IPS-NIHi7 (cell line): ENCODE measurements at regions not wholly inside any gene's neighbourhood (a gene's known extent, or its start where the extent isn't known, plus 50 kb on each side); places are given as distances from the start of the nearest gene placed in this dataset.
"Not testable (repeated sequence)": the region's sequence is repeated elsewhere in the genome, so short reads cannot be mapped to it uniquely, and the experiment has no call there.

ENCODE experiments used
- DNase-seq: peaks from one replicate; pipeline ENCODE4 v3.0.0; 2012; ENCODE audit warnings: mixed read lengths; ENCODE audit errors: extremely low spot score

DNA sequence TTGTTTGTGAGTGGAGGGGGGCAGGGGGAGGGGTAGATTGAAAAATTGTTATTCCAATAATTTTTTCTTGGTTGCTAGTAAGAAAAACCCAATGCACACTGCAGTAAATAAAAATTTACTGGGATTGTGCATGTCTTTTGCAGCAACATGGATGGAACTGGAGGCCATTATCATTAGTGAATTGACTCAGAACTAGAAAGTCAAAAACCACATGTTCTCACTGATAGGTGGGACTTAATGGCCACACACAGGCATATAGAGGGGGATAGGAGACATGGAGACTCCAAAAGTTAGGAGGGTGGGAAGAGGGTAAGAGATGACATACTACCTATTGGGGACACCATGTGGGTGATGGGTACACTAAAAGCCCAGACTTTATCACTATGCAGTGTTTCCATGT, 67.2 kb downstream of the BUB3 start:
- no peak for DNase-seq

DNA sequence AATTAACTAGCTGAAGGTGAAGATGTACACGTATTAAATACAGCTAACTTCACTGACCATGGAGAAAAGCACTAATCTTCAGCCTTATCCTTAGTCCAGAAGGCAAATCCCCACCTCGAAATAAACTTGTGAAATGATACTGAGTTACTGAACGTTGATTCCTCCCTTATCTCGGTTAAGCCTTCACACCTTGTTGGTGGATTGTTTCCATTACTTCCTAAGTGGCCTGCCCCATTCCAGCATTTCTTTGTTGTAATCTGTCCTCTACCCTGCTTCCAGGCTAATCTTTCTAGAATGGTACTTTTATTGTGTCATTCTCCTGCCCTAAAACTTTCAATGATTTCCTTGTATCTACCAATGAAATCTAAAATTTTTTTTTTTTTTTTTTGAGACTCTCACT, 68.6 kb downstream of the BUB3 start:
- no peak for DNase-seq

DNA sequence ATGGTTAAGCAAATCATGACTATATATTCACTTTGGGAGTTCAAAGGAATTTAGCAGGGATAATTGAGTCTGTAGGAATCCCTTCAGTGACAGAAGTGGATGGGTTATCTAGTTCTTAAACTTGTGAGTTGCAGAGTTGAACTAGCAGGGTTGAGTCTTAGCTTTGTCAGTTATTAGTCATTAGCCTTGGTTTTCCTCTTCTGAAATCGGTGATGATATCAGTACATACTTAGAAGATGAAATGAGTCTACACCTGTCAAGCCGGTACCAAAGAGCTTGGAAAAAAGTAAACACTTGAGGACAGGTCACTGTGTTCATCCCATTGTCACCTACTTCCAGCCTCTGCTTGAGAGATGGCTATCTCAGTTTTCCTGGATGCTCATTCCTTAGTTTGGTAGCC, 73.5 kb downstream of the BUB3 start:
- DNase-seq, result no peak

DNA sequence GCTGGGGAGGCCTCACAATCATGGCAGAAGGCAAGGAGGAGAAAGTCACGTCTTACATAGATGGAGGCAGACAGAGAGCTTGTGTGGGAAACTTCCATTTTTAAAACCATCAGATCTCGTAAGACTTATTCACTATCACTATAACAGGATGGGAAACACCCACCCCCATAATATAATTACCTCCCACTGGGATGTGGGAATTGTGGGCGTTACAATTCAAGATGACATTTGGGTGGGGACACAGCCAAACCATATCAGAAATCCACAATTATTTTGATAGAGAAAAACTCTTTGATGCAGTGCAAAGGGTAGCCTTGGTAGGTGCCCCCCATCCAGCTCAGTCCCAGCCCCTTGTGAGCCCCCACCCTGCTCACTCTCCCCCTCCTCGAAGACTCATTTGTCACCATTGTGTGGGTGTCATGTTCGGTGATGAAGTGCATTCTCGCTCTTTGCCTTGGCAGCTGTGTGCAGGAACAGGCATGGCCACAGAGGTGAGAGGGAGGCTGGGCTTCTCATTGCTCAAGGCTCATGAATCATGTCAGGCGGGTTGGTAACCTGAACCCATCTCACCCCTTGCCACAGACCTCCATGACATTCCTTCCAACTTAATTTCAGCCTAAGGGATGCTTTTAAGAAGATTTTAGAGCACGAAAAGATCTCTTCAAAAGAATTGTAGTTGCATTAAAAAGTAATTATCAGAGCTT, 75.9 kb downstream of the BUB3 start:
- DNase-seq, result no peak

DNA sequence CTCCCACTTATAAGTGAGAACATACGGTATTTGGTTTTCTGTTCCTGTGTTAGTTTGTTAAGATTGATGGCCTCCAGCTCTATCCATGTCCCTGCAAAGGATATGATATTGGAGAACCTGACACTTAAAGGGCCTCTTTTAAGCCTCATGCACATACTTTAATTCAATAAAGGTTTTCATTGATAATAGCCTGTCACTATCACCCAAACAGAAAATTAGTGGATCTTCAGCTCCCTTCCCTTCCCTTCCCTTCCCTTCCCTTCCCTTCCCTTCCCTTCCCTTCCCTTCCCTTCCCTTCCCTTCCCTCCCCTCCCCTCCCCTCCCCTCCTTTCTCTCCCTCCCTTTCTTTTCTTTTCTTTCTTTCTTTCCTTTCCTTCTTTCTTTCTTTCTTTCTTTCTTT, 78.7 kb downstream of the BUB3 start:
- DNase-seq, result not testable (repeated sequence)

DNA sequence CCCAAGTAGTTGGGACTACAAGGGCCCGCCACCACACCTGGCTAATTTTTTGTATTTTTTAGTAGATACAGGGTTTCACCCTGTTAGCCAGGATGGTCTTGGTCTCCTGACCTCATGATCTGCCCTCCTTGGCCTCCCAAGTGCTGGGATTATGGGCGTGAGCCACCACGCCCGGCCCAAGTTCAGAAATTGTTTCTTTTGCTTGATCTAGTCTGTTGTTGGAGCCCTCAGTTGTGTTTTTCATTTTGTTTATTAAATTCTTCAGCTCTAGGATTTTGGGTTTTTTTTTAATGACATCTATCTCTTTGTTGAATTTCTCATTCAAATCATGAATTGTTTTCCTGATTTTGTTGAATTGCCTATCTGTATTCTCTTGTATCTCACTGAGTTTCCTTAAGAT, 80.8 kb downstream of the BUB3 start:
- DNase-seq, result not testable (repeated sequence)

DNA sequence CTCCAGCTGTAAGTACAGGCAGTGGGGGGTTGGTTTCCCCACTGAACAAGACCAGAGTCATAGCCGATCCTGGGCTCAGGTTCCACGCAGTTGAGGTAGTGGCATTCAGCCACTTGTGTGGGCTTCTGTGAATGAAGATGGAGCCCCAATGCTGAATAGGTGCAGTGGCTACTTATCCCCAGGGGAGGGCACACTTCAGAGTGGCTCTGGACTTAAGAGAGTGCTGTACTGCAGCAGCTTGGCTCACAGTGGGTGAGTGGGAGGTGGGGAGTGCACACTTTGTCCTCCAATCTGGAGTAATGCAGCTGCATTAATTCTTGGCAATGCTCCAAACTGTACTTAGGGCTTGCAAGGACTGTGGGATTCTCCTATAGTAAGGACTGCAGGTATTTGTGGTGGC, 81.9 kb downstream of the BUB3 start:
- peak; percentile 47 for DNase-seq

DNA sequence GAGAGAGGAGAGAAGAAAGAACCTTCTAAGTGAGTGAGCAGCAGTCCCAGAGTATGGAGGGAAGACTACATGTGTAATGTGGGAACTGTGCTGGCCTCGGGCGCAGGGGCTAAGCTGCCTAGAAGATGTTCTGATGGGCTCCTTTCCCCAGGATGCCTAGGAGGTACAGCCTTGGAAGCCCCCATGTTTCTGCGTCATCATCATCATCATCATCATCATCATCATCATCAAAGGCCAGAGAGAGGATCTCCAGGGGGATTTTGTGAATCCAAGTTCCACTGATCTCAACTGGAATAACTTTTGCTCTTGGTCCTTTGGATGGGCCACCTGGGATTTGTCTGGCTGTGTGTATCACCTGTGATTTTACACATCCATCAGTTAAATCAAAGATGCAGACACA, 86.0 kb downstream of the BUB3 start:
- DNase-seq, result no peak

DNA sequence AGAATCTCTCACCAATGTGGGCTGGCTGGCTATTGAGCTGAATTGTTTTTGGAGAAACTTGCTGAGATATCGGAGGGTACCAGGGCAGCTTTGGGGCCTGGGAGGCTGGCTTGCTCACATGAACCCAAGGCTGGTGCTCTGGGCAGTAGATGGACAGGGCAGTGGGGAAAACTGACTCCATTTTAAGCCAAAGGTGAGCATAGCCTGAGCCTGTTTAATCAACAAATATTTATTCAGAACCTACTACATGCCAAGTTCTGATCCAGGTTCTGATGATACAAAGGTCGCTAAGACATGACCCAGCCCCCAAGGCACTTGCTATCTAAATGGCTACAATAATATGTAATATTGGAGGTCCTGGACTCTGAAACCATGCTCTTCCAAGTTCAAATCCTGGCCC, 86.6 kb downstream of the BUB3 start:
- DNase-seq, result no peak

DNA sequence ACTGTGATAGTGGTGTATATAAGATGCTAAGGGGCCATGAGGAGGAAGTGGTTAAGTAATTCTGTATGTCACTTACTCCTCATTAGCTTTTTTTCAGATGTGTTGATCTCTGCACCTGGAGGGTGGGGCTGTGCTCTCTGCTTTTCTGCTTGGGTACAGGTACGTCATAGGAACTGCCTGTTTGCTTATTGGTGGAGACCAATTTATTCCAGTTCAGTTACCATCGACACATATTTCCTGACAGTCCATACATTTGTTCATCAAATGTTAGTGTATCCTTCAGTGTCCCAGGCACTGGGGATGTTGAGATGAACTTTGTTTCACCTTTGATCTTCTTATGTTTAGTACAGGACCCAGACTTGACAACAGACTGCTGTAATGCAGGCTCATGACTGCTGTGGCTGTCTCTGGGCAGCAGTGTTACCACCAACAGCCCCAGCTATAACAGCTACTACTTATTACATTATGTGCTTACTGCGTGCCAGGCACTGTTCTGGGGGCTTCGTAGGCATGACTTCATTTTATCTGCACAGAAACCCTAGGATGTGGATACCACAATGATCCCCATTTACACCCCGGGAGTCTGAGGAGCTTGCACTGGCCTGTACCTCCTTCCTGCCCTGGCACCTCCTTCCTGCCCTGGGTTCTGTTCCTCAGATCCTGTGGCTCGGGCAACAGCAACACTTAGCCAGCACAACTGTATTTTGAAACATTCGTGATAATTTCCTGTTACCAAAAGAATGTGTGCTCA, 87.4 kb downstream of the BUB3 start:
- DNase-seq, result no peak

DNA sequence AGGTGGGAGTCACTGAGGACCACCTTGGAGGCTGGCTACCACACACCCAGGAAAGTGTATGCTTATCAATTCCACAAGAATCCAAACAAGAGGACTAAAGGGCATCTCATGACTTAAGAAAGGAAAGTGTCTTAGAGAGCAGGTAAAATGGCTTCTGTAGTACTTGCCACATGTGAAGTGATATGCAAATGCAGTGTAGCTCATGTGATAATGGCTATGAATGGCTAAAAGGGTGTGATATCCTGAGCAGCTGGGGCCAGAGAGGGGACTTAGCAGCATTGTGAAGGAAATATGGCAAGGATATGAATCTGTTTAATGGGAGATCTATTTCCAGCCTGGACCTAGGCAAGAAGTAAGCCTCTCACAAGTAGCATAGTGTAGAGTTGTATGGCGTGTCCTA, 90.5 kb downstream of the BUB3 start:
- no peak for DNase-seq

DNA sequence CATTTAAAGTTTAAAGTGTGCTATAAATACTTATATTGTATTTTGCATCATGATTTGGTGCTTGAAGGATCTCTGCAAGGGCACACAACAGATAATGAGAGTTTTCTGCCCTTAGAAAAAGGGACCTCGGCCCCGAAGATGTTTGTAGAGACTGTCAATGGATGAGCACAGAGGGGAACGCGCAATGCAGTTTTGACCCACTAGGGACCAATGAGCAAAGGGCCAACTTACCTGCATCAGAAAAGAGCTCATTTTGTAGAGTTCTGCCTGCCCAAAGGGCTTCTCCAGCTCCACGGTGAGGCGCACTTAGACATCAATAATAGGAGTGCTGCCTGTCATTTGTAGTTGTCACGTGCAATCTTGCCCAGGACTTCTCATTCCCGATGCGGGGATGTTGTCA, 91.1 kb downstream of the BUB3 start:
- DNase-seq, result peak; percentile 31

DNA sequence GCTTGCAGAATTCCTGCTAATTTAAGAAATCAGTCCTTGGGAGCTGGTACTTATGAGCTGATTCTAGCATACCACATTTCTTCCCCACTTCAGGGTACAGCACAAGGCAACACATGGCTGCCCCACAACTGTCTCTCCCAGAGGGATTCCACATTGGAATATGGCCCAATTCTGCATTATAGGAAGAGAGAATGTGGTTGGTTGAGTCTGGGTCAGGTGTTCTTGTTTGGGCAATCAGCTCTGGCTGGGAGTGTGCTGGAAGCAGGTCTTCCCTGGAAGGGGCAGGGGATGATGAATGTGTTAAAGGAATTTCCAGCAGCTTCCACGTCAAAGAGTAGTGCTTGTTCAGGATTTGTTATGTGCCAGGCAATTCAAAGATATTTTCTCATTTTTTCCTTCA, 95.7 kb downstream of the BUB3 start:
- DNase-seq, result no peak

DNA sequence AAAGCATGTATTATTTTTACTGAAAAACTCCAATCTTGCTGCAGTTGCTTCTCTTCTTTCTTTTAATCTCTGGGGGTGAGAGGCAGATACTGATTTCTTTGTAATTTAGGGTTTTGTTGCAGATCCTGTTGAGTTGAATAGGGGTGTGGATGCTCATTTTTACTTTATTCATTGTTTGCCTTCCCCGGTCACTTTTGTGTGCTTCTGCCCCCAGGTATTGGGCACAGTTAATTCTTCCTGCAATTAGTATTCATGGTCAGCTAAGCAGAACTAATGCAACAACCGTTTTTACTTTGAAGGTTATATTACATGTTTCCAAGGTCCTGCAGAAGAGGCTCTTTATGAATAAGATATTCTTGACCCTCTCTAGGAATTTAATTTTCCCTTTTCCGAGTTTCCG, 96.4 kb downstream of the BUB3 start:
- no peak for DNase-seq

DNA sequence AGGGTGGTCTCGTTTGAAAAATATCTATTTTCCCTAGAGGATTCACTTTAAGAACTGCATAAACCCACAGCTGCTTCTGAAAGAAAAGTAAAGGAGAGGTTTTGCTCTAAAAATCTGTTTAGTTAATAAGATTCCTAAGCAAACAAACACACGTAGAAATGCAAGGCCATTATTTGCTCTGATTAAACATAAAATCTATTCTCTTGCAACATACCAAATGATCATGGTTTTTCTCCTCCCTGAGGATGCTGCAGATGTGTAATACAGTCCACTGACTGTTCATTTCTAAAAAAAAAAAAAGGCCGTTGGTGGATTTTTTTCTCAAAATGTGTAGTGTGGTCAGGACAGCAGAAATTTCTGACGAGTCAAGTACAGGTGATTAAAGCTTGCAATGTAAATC, 98.6 kb downstream of the BUB3 start:
- no peak for DNase-seq

DNA sequence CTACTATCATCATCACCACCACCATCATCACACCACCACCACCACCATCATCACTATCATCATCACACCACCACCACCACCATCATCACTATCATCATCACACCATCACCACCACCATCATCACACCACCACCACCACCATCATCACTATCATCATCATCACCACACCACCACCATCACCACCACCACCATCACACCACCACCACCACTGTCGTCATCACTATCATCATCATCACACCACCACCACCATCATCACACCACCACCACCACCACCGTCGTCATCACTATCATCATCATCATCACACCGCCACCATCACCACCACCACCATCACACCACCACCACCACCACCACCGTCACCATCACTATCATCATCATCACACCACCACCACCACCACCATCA, 100.1 kb downstream of the BUB3 start:
- not testable (repeated sequence) for DNase-seq

DNA sequence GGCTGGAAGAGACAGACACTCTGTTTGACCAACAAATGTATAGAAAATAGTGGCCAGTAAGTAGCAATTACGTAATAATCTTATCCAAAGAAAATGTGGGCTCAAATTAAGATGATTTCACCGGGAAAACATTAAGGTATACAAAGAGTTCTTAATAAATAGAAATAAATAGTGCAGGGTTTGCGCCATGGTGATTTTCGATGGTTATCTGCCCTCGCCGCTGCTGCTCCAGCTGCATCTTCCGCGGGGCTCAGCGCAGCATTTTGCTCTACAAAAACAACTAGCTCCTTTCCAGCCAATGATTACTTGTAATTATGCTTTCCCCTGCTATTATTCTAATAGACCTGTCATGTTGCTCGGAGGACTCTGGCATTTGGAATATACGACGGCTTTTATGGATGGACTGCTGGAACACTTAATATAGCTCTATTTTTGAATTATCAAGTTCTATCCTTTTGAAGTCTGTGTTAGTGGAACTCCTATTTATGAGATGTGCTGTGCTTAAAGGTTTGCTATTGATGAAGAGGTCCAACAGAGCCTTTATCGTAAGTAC, 103.8 kb downstream of the BUB3 start:
- no peak for DNase-seq

DNA sequence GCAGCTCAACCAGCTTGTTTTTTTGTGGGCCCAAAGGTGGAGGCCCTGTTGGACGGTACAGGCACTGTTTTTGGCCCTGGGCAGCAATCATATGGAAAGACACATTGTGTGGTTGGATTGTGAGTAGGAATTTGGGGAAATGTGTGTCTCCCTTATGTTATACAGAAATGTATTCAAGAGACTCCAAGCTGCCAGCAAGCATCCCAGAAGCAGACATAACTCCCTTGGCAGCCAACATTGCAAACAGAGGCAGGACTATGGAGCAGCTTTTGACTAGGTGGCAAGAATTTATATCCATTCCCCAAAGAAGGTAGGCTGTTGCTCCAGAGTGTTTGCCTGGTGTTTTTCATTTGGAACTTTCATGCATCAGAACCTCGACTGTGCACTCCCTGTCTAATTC, 104.9 kb downstream of the BUB3 start:
- DNase-seq, result no peak

DNA sequence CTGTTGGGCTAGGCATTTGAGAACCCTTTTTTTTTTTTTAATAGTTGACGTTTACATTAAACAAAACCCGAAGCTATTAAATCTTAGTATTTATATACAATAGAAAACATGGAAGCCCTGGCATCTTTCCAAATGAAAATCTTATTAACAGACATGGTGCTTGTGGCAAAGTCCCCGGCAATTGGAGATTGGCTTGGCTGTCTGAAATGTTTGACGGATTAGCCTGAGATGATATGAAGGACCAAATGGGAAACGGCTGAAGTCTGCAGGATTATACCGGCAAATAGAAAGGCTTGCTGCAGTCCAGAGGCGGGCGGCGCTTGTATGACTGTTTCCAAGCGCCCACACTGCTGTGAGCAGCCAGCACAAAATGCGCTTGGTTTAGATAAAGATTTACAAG, 105.6 kb downstream of the BUB3 start:
- DNase-seq, result no peak

DNA sequence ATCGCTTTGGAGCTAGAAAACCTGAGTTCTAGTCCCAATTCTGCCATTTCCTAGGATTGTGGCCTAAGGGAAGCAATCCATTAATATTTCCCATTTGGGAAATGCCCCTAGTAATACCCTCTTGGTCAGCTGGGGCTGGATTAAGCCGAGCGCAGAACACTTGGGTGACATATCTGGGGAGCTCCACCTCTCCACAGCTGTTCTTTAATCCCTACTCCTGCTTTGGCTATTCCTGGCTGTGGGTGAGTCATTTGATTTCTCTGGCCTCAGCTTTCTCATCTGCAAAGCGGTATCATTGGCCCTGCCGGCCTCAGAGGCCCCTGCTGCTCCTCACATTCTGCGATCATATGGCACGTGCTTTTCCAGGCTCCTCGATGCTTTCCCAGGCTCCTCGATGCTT, 108.3 kb downstream of the BUB3 start:
- no peak for DNase-seq

DNA sequence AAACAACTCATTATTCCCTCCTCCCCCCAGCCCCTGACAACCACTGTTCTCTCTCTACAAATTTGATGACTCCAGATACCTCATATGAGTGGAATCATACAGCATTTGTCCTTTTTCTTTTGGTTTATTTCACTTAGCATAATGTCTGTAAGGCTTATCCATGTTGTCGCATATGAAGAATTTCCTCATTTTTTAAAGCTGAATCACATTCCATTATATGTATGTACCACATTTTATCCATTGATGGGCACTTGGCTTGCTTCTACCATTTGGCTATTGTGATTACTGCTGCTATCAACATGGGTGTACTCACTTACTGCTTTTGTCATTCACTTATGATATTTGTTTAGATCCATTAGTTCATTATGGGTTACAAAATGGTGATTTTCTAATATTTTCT, 112.8 kb downstream of the BUB3 start:
- DNase-seq, result no peak

DNA sequence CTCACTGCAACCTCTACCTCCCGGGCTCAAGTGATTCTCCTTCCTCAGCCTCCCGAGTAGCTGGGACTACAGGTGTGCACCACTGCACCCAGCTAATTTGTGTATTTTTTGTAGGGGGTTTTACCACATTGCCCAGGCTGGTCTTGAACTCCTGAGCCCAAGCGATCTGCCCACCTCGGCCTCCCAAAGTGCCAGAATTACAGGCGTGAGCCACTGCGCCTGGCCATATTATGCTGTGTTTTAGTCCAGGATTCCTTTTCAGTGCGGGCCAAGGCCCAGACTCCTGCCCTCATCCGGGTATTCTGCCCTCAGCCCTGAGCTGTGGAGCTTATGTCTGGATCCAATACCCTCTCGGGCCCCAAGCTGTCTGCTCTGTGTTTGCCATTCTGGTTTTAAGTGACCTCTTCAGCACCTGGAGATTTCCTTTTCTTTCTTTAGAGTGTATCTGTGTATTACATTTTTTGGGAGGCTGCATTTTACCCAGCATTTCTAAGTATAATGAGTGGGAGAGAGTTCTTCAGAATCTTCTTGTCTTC, 114.9 kb downstream of the BUB3 start:
- DNase-seq, result no peak

DNA sequence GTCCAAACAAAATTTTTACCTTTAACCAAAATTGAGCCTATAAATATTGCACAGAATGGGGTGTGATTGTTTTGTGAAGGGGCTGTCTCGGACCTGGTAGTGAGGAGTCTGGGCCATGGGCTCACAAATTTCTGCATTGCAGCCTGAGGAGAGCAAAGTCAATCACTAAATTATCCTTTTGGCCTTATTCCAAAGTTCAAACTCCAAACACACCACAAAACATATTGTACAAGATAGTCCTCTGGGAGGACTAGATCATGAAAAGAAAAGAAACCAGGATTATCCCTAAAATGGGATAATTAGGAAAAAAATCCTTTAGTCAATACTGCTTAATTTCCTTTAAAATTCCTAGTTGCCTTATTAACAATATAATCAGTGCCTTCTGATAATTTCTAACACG, 115.5 kb downstream of the BUB3 start:
- DNase-seq, result no peak
